Esophagus squamous epithelium (tissue), 4 donors: ENCODE measurements at regions not wholly inside any gene's neighbourhood (a gene's known extent, or its start where the extent isn't known, plus 50 kb on each side); places are given as distances from the start of the nearest gene placed in this dataset.

ENCODE experiments used
- POLR2A ChIP-seq, 4 donors: fragments of 450-650 bp; IDR thresholded peaks; one replicate each; pipeline ENCODE4 v1.6.1; 2017; ENCODE audit warnings: antibody characterized with exemption in 4 of 4, mild to moderate bottlenecking in 4 of 4, moderate library complexity in 3 of 4
- TF ChIP-seq, protein P1 (sequence below), 6 experiments: fragments of 450-650 bp in 4 of 6; fragments of 200-600 bp in 2 of 6; sonication (generic) in 2 of 6; IDR thresholded peaks; one replicate each; pipeline ENCODE4 v1.5.1; 2016 to 2019; ENCODE audit warnings: antibody characterized with exemption in 6 of 6, mild to moderate bottlenecking in 4 of 6, moderate library complexity in 4 of 6

GRCh38 chr14:29217813-29218450, 451.3 kb downstream of the FOXG1 start:
- no peak for TF ChIP-seq POLR2A (IDR thresholded peaks at IDR 0.05)
- TF ChIP-seq, protein P1, sequence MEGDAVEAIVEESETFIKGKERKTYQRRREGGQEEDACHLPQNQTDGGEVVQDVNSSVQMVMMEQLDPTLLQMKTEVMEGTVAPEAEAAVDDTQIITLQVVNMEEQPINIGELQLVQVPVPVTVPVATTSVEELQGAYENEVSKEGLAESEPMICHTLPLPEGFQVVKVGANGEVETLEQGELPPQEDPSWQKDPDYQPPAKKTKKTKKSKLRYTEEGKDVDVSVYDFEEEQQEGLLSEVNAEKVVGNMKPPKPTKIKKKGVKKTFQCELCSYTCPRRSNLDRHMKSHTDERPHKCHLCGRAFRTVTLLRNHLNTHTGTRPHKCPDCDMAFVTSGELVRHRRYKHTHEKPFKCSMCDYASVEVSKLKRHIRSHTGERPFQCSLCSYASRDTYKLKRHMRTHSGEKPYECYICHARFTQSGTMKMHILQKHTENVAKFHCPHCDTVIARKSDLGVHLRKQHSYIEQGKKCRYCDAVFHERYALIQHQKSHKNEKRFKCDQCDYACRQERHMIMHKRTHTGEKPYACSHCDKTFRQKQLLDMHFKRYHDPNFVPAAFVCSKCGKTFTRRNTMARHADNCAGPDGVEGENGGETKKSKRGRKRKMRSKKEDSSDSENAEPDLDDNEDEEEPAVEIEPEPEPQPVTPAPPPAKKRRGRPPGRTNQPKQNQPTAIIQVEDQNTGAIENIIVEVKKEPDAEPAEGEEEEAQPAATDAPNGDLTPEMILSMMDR (IDR thresholded peaks at IDR 0.05) = no peak
